GM18907 (cell line): ENCODE measurements at regions not wholly inside any gene's neighbourhood (a gene's known extent, or its start where the extent isn't known, plus 50 kb on each side); places are given as distances from the start of the nearest gene placed in this dataset.

Experiments
- ATAC-seq: cut with Tn5 transposase; IDR thresholded peaks from one replicate; pipeline ENCODE4 v1.9.1; 2021; ENCODE audit warnings: mild to moderate bottlenecking, moderate library complexity; ENCODE audit not compliant: unreplicated experiment

- no peak for ATAC-seq
Measured at GRCh38 chr1:83813576-83813975, 185.4 kb downstream of the TTLL7 start.

- ATAC-seq, result no peak
Measured at GRCh38 chr1:83810144-83810543, 188.8 kb downstream of the TTLL7 start.

- ATAC-seq, result no peak
Measured at GRCh38 chr1:83808536-83808935, 190.4 kb downstream of the TTLL7 start.

- no peak for ATAC-seq
Measured at GRCh38 chr1:83807821-83808220, 191.1 kb downstream of the TTLL7 start.

GRCh38 chr1:83807231-83807630, 191.7 kb downstream of the TTLL7 start:
- ATAC-seq, result no peak

GRCh38 chr1:83805921-83806320, 193.0 kb downstream of the TTLL7 start:
- no peak for ATAC-seq

- no peak for ATAC-seq
Measured at GRCh38 chr1:83802460-83803152, 196.3 kb downstream of the TTLL7 start.

GRCh38 chr1:83802023-83802422, 196.9 kb downstream of the TTLL7 start:
- no peak for ATAC-seq

- no peak for ATAC-seq
Measured at GRCh38 chr1:83800066-83800465, 198.9 kb downstream of the TTLL7 start.

GRCh38 chr1:83799594-83799993, 199.3 kb downstream of the TTLL7 start:
- no peak for ATAC-seq

- no peak for ATAC-seq
Measured at GRCh38 chr1:83798965-83799364, 200.0 kb downstream of the TTLL7 start.

GRCh38 chr1:83796409-83796808, 202.5 kb downstream of the TTLL7 start:
- ATAC-seq, result no peak

GRCh38 chr1:83794384-83794783, 204.5 kb downstream of the TTLL7 start:
- peak; percentile 96 for ATAC-seq

- no peak for ATAC-seq
Measured at GRCh38 chr1:83791821-83792437, 207.0 kb downstream of the TTLL7 start.

GRCh38 chr1:83790446-83790845, 208.5 kb downstream of the TTLL7 start:
- no peak for ATAC-seq

- ATAC-seq, result no peak
Measured at GRCh38 chr1:83787246-83787998, 211.5 kb downstream of the TTLL7 start.

- no peak for ATAC-seq
Measured at GRCh38 chr1:83781667-83782066, 217.3 kb downstream of the TTLL7 start.

- no peak for ATAC-seq
Measured at GRCh38 chr1:83779565-83779964, 219.4 kb downstream of the TTLL7 start.

GRCh38 chr1:83777758-83778101, 221.2 kb downstream of the TTLL7 start:
- ATAC-seq, result no peak

- ATAC-seq, result no peak
Measured at GRCh38 chr1:83776913-83777757, 221.8 kb downstream of the TTLL7 start.

GRCh38 chr1:83775977-83776603, 222.8 kb downstream of the TTLL7 start:
- ATAC-seq, result no peak
